ENCODE measurements at regions not wholly inside any gene's neighbourhood (a gene's known extent, or its start where the extent isn't known, plus 50 kb on each side); places are given as distances from the start of the nearest gene placed in this dataset.
"Not testable (repeated sequence)": the region's sequence is repeated elsewhere in the genome, so short reads cannot be mapped to it uniquely, and the experiment has no call there.

DNA sequence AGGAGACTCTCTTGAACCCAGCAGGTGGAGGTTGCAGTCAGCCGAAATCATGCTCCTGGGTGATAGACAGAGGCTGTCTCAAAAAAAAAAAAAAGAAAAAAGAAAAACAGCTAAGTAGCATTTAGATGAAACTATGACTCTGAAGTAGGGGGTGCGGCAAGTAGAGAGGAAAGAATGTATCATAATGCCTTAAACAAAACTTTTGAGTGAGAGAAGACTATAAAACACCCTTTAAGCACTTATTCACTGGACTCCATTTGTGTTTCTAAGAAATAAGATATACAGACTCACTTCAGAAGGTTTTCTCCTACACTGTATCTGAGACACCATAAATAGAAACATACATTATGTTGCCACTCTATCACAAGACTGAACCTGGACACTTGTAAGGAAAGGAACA is 78.9 kb upstream of the NBPF20 start:
- no CpG with 5 or more reads among the region's 2 CpGs for WGBS (ENCODE audit: insufficient coverage)
- H3K9me3 ChIP-seq (ENCODE audit: control insufficient read depth, insufficient read depth, low read length); H3K27me3 ChIP-seq (ENCODE audit: control insufficient read depth, insufficient read depth, low read length); intact Hi-C loops (cut with micrococcal nuclease); H3K36me3 Mint-ChIP-seq; H3K9me3 Mint-ChIP-seq; DNase-seq; H3K27ac Mint-ChIP-seq; H3K4me1 ChIP-seq (ENCODE audit: control insufficient read depth, insufficient read depth, low read length); H3K27ac ChIP-seq (ENCODE audit: low read length); H3K27me3 Mint-ChIP-seq (ENCODE audit: low read depth in 2 of 2); ATAC-seq; H3K4me1 Mint-ChIP-seq; H3K4me3 Mint-ChIP-seq; H3K36me3 ChIP-seq (ENCODE audit: control insufficient read depth, insufficient read depth, low read length); H3K4me3 ChIP-seq (ENCODE audit: low read length): not testable (repeated sequence)

DNA sequence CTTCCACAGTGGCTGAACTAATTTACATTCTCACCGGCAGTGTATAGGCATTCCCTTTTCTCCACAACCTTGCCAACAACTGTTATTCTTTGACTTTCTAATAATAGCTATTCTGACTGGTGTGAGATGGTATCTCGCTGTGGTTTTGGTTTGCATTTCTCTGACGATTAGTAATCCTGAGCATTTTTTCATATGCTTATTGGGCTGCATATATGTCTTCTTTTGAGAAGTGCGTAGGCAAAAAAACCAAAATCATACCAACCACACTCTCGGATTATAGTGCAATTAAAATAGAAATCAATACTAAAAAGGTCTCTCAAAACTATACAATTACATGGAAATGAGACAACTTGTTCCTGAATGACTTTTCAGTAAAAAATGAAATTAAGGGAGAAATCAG is 74.8 kb upstream of the NBPF20 start:
- H3K27ac Mint-ChIP-seq; H3K4me1 Mint-ChIP-seq; H3K27me3 Mint-ChIP-seq (ENCODE audit: low read depth in 2 of 2); DNase-seq; H3K36me3 ChIP-seq (ENCODE audit: control insufficient read depth, insufficient read depth, low read length); H3K9me3 Mint-ChIP-seq; H3K27me3 ChIP-seq (ENCODE audit: control insufficient read depth, insufficient read depth, low read length); H3K4me3 ChIP-seq (ENCODE audit: low read length); H3K4me1 ChIP-seq (ENCODE audit: control insufficient read depth, insufficient read depth, low read length); H3K9me3 ChIP-seq (ENCODE audit: control insufficient read depth, insufficient read depth, low read length); H3K4me3 Mint-ChIP-seq; intact Hi-C loops (cut with micrococcal nuclease); H3K36me3 Mint-ChIP-seq; ATAC-seq; H3K27ac ChIP-seq (ENCODE audit: low read length): not testable (repeated sequence)
- WGBS (ENCODE audit: insufficient coverage), result no CpG with 5 or more reads among the region's 5 CpGs

DNA sequence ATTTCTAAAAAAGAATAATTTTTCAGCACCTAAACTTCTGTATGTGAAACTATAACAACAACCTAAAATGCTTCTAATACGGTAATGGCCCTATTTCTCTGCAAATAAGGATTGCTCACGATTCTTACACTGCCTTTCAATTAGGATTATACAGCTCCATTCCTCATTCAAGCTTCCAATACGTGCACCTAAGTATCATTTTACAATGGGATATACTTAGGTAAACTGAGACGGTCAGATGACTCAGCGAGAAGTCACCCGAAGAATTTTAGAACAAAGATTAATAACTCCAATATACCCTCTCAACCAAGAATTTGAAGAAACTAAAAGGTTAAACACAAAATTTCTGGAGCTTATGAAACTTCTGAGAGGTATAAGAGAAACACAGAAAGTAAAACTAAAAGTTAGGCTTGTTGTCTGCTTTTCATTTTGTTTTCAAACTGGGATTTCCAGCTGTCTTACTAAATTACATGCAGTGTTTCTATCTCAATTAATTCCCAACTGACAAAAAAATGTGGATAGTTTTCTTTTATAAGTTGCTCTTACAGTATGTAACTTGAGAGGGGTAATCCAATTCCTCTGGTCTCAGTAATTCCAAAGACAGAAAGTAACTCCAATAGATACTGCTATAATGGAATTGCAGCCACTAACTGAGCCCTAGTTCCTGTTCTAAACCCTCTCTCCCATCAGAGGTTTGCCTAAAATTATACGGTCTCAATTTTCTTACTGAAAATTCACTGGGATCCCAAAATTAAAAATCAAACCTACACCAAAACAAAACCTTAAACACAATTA is 69.9 kb upstream of the NBPF20 start:
- intact Hi-C loops (cut with micrococcal nuclease); H3K9me3 Mint-ChIP-seq; H3K27me3 ChIP-seq (ENCODE audit: control insufficient read depth, insufficient read depth, low read length): not testable (repeated sequence)

GRCh38 chr1:145488193-145488933 is 63.0 kb upstream of the NBPF20 start:
- H3K4me3 ChIP-seq (ENCODE audit: low read length); H3K27ac Mint-ChIP-seq; H3K27ac ChIP-seq (ENCODE audit: low read length); H3K9me3 ChIP-seq (ENCODE audit: control insufficient read depth, insufficient read depth, low read length); DNase-seq; H3K4me1 ChIP-seq (ENCODE audit: control insufficient read depth, insufficient read depth, low read length); H3K9me3 Mint-ChIP-seq; H3K27me3 ChIP-seq (ENCODE audit: control insufficient read depth, insufficient read depth, low read length); intact Hi-C loops (cut with micrococcal nuclease); H3K36me3 ChIP-seq (ENCODE audit: control insufficient read depth, insufficient read depth, low read length); ATAC-seq; H3K4me1 Mint-ChIP-seq; H3K36me3 Mint-ChIP-seq; H3K27me3 Mint-ChIP-seq (ENCODE audit: low read depth in 2 of 2): not testable (repeated sequence)
- WGBS (ENCODE audit: insufficient coverage), result no CpG with 5 or more reads among the region's 31 CpGs
- peak overlapping the region; percentile 65 for H3K4me3 Mint-ChIP-seq

More for the DNA sequence above, 69.9 kb upstream of the NBPF20 start:
- H3K4me1 ChIP-seq (ENCODE audit: control insufficient read depth, insufficient read depth, low read length); H3K36me3 ChIP-seq (ENCODE audit: control insufficient read depth, insufficient read depth, low read length); ATAC-seq; H3K27ac ChIP-seq (ENCODE audit: low read length); H3K4me3 ChIP-seq (ENCODE audit: low read length); DNase-seq; H3K4me1 Mint-ChIP-seq; H3K9me3 ChIP-seq (ENCODE audit: control insufficient read depth, insufficient read depth, low read length); H3K27me3 Mint-ChIP-seq (ENCODE audit: low read depth in 2 of 2); H3K36me3 Mint-ChIP-seq; H3K4me3 Mint-ChIP-seq; H3K27ac Mint-ChIP-seq: not testable (repeated sequence)
- WGBS (ENCODE audit: insufficient coverage), result no CpG with 5 or more reads among the region's 7 CpGs

- H3K9me3 ChIP-seq (ENCODE audit: control insufficient read depth, insufficient read depth, low read length); H3K4me3 ChIP-seq (ENCODE audit: low read length); DNase-seq; H3K27ac ChIP-seq (ENCODE audit: low read length); H3K4me1 ChIP-seq (ENCODE audit: control insufficient read depth, insufficient read depth, low read length); intact Hi-C loops (cut with micrococcal nuclease); H3K4me3 Mint-ChIP-seq; H3K9me3 Mint-ChIP-seq; H3K27ac Mint-ChIP-seq; H3K36me3 ChIP-seq (ENCODE audit: control insufficient read depth, insufficient read depth, low read length); H3K36me3 Mint-ChIP-seq; H3K27me3 Mint-ChIP-seq (ENCODE audit: low read depth in 2 of 2); H3K27me3 ChIP-seq (ENCODE audit: control insufficient read depth, insufficient read depth, low read length); H3K4me1 Mint-ChIP-seq: not testable (repeated sequence)
- 4% methylated on average over 30 of the region's 36 CpGs for WGBS (ENCODE audit: insufficient coverage)
- ATAC-seq, result peak in 1 of 3 donors; percentile 22
These were observed 61.8 kb upstream of the NBPF20 start for GRCh38 chr1:145487156-145487555.

DNA sequence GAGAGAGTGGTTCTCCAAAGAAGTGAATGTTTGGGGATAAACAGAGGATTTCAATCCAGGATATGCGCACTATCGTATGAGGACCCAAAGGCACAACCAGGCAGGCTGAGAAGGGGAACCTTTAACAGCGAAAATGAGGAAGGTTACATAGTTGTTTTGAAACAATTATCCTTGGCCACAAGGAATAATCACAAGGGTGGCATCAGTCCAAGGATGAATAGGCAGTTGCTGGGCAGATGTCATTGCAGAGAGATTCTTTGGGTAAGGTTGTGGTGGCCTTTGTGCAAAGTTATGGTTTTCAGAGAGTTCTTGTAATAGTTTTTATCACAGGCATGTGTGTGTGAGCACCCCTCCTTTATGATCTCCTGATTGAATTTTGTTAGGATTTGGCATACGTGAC is 58.9 kb upstream of the NBPF20 start:
- H3K4me1 ChIP-seq (ENCODE audit: control insufficient read depth, insufficient read depth, low read length); DNase-seq; H3K27ac ChIP-seq (ENCODE audit: low read length); H3K27ac Mint-ChIP-seq; H3K9me3 ChIP-seq (ENCODE audit: control insufficient read depth, insufficient read depth, low read length); H3K4me1 Mint-ChIP-seq; ATAC-seq; H3K27me3 Mint-ChIP-seq (ENCODE audit: low read depth in 2 of 2); H3K4me3 ChIP-seq (ENCODE audit: low read length); H3K36me3 Mint-ChIP-seq; intact Hi-C loops (cut with micrococcal nuclease); H3K27me3 ChIP-seq (ENCODE audit: control insufficient read depth, insufficient read depth, low read length); H3K4me3 Mint-ChIP-seq; H3K36me3 ChIP-seq (ENCODE audit: control insufficient read depth, insufficient read depth, low read length); H3K9me3 Mint-ChIP-seq: not testable (repeated sequence)
- WGBS (ENCODE audit: insufficient coverage), result no CpG with 5 or more reads among the region's 4 CpGs

DNA sequence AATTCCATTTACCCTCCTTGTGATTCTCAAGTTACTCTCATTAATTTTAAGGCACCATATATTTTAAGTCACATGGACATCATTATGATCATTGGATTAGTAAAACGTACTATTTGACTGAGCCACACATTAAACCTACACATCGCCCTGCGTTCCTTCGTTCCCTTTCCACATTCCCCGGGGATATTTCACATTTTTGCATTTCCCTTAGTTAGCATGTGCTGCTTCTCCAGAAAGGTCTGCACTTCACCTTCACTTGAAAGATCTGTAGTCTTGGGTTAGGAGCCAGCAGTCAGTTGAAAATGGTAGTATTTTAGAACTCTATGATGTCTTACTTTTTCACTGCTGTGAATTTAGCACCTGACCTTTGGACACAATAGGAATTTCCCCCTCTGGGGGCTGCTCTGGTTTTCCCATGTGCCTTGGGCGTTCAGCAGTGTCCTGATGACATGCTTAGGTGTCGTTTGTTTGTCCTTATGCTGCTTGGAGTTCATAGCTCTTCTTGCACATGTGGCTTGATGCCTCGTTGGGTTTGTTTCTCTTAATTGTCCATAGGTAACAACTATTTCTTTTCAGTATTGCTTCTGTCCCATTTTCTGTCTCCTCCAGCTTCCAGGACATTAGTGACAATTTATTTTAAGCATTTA is 56.9 kb upstream of the NBPF20 start:
- H3K4me3 ChIP-seq (ENCODE audit: low read length); H3K4me1 Mint-ChIP-seq; H3K9me3 Mint-ChIP-seq; H3K4me1 ChIP-seq (ENCODE audit: control insufficient read depth, insufficient read depth, low read length); H3K27me3 ChIP-seq (ENCODE audit: control insufficient read depth, insufficient read depth, low read length); H3K27ac Mint-ChIP-seq; H3K36me3 Mint-ChIP-seq; H3K4me3 Mint-ChIP-seq; DNase-seq; H3K9me3 ChIP-seq (ENCODE audit: control insufficient read depth, insufficient read depth, low read length); H3K27me3 Mint-ChIP-seq (ENCODE audit: low read depth in 2 of 2); H3K36me3 ChIP-seq (ENCODE audit: control insufficient read depth, insufficient read depth, low read length); intact Hi-C loops (cut with micrococcal nuclease); ATAC-seq; H3K27ac ChIP-seq (ENCODE audit: low read length): not testable (repeated sequence)
- WGBS (ENCODE audit: insufficient coverage), result 48% methylated on average over 7 of the region's 8 CpGs

All from natural killer cell (primary cell).